ENCODE measurements at regions not wholly inside any gene's neighbourhood (a gene's known extent, or its start where the extent isn't known, plus 50 kb on each side); places are given as distances from the start of the nearest gene placed in this dataset.
"Not testable (repeated sequence)": the region's sequence is repeated elsewhere in the genome, so short reads cannot be mapped to it uniquely, and the experiment has no call there.

DNA sequence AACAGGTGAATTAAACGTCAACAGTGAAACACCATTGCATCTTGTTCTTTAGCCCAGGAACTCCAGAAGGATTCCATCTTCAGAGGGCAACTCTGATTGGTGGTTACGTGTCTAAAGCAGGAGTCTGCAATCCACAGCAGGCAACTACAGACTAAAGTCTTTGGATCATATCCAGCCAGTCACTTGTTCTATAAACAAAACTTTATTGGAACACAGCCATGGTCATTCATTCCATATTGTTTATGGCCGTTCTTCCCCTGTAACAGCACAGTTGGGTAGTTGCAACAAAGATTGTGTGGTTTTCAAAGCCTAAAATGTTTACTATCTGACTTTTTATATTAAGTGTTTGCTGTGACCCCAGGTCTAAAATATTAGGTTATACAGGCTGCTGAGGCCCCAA, 94.7 kb upstream of the IMMP2L start:
- Histone ChIP-seq H3K9me3 (no peaks in the 10 kb centered on the region), H3K27ac (no peak overlapping the region), H3K36me3 (ENCODE audit: insufficient read depth in 1 of 2, low read depth in 1 of 2) (no peaks in the 10 kb centered on the region), H3K4me1 (no peaks in the 10 kb centered on the region), H3K4me3 (no peak overlapping the region), H3K27me3 (ENCODE audit: insufficient read depth in 3 of 3, low read length in 2 of 3) (no peaks in the 10 kb centered on the region)
- no peak for TF ChIP-seq CTCF (IDR thresholded peaks at IDR 0.05)
- 58 to 61% (median 59%) methylated on average over 3 of the region's 3 CpGs for WGBS, 3 donors
- ATAC-seq (no peak), DNase-seq (no peak)
- intact Hi-C loops (cut with DNase I) = no loop called here

GRCh38 chr7:111654343-111654742, 92.1 kb upstream of the IMMP2L start:
- H3K27me3 ChIP-seq (ENCODE audit: insufficient read depth in 3 of 3, low read length in 2 of 3) = no peaks in the 10 kb centered on the region
- no peaks in the 10 kb centered on the region for H3K36me3 ChIP-seq (ENCODE audit: insufficient read depth in 1 of 2, low read depth in 1 of 2)
- 48 to 52% (median 49%) methylated on average over 6 of the region's 6 CpGs for WGBS, 3 donors
- H3K4me1 ChIP-seq = no peaks in the 10 kb centered on the region
- intact Hi-C loops (cut with DNase I) = no loop called here
- no peak for DNase-seq
- ATAC-seq = no peak
- TF ChIP-seq CTCF (IDR thresholded peaks at IDR 0.05) = no peak
- no peak overlapping the region for H3K27ac ChIP-seq
- no peaks in the 10 kb centered on the region for H3K9me3 ChIP-seq
- H3K4me3 ChIP-seq = no peak overlapping the region

DNA sequence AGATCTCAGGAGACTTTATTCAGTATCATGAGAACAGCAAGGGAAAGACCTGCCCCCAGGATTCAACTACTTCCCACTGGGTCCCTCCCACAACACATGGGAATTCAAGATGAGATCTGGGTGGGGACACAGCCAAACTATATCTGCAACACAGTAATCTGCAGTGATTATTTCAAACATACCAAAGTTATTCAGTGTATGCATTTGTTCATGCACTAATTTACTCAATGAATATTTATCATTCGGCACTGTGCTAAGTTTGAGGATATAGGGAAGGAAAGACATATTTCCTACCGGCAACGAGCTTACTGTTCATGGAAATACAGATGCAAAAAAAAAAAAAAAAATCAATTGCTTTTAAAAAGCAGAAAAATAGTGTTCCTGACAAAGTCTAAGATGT, 91.6 kb upstream of the IMMP2L start:
- DNase-seq = no peak

GRCh38 chr7:111650456-111650999, 88.2 kb upstream of the IMMP2L start:
- DNase-seq (no peak), ATAC-seq (peak in 1 of 4 donors; percentile 48)
- Histone ChIP-seq H3K27me3 (ENCODE audit: insufficient read depth in 3 of 3, low read length in 2 of 3) (no peaks in the 10 kb centered on the region), H3K9me3 (no peaks in the 10 kb centered on the region), H3K36me3 (ENCODE audit: insufficient read depth in 1 of 2, low read depth in 1 of 2) (no peaks in the 10 kb centered on the region), H3K4me3 (no peak overlapping the region), H3K27ac (no peak overlapping the region), H3K4me1 (no peaks in the 10 kb centered on the region)
- TF ChIP-seq CTCF (IDR thresholded peaks at IDR 0.05) = no peak
- intact Hi-C loops (cut with DNase I) = no loop called here
- 23 to 28% (median 26%) methylated on average over 5 of the region's 5 CpGs for WGBS, 3 donors

More for the DNA sequence above, 91.6 kb upstream of the IMMP2L start:
- H3K27ac ChIP-seq = no peak overlapping the region
- WGBS, 3 donors = 86 to 94% (median 89%) methylated on average over 3 of the region's 3 CpGs
- no peaks in the 10 kb centered on the region for H3K36me3 ChIP-seq (ENCODE audit: insufficient read depth in 1 of 2, low read depth in 1 of 2)
- no peaks in the 10 kb centered on the region for H3K9me3 ChIP-seq
- intact Hi-C loops (cut with DNase I) = no loop called here
- H3K4me3 ChIP-seq = no peak overlapping the region
- H3K27me3 ChIP-seq (ENCODE audit: insufficient read depth in 3 of 3, low read length in 2 of 3) = no peaks in the 10 kb centered on the region
- no peak for ATAC-seq
- no peaks in the 10 kb centered on the region for H3K4me1 ChIP-seq
- no peak for TF ChIP-seq CTCF (IDR thresholded peaks at IDR 0.05)

- Histone ChIP-seq H3K4me1 (no peaks in the 10 kb centered on the region), H3K9me3 (no peaks in the 10 kb centered on the region), H3K27ac (no peak overlapping the region), H3K27me3 (ENCODE audit: insufficient read depth in 3 of 3, low read length in 2 of 3) (no peaks in the 10 kb centered on the region), H3K36me3 (ENCODE audit: insufficient read depth in 1 of 2, low read depth in 1 of 2) (no peaks in the 10 kb centered on the region), H3K4me3 (no peak overlapping the region)
- intact Hi-C loops (cut with DNase I) = no loop called here
- TF ChIP-seq CTCF (IDR thresholded peaks at IDR 0.05) = no peak
- WGBS, 3 donors = 60 to 78% (median 63%) methylated on average over 4 of the region's 4 CpGs
- no peak for ATAC-seq
- DNase-seq = no peak
Measured at GRCh38 chr7:111647881-111648280, 85.6 kb upstream of the IMMP2L start.

- ATAC-seq; H3K36me3 ChIP-seq (ENCODE audit: insufficient read depth in 1 of 2, low read depth in 1 of 2); H3K4me1 ChIP-seq; H3K27ac ChIP-seq; H3K9me3 ChIP-seq; H3K27me3 ChIP-seq (ENCODE audit: insufficient read depth in 3 of 3, low read length in 2 of 3); DNase-seq; intact Hi-C loops (cut with DNase I); H3K4me3 ChIP-seq: not testable (repeated sequence)
- 89 to 95% (median 93%) methylated on average over 14 of the region's 14 CpGs for WGBS, 3 donors
Measured at GRCh38 chr7:111644595-111644994, 82.3 kb upstream of the IMMP2L start.
